ENCODE measurements at regions not wholly inside any gene's neighbourhood (a gene's known extent, or its start where the extent isn't known, plus 50 kb on each side); places are given as distances from the start of the nearest gene placed in this dataset.

DNA sequence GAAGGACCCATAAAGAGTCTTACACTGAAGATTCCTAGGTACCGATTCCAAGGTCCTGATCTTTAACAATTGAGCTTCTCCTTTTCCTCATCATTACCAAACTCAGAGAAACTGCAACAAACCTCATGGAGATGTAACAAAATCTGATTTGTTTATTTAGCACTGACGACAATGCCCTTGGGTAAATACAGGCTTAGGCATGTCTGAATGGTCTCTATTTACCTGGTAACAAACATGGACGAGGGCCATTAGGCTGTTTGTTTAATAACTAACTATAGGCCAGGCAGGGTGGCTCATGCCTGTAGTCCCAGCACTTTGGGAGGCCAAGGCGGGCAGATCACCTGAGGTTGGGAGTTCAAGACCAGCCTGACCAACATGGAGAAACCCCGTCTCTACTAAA is 333.3 kb downstream of the AGTPBP1 start:
- TF ChIP-seq, protein P1, sequence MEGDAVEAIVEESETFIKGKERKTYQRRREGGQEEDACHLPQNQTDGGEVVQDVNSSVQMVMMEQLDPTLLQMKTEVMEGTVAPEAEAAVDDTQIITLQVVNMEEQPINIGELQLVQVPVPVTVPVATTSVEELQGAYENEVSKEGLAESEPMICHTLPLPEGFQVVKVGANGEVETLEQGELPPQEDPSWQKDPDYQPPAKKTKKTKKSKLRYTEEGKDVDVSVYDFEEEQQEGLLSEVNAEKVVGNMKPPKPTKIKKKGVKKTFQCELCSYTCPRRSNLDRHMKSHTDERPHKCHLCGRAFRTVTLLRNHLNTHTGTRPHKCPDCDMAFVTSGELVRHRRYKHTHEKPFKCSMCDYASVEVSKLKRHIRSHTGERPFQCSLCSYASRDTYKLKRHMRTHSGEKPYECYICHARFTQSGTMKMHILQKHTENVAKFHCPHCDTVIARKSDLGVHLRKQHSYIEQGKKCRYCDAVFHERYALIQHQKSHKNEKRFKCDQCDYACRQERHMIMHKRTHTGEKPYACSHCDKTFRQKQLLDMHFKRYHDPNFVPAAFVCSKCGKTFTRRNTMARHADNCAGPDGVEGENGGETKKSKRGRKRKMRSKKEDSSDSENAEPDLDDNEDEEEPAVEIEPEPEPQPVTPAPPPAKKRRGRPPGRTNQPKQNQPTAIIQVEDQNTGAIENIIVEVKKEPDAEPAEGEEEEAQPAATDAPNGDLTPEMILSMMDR (IDR thresholded peaks at IDR 0.05 in 8 of 11, conservative IDR thresholded peaks at IDR 0.05 in 3 of 11): no peak
- TF ChIP-seq POLR2A (IDR thresholded peaks at IDR 0.05) (no peak), POLR2AphosphoS5 (IDR thresholded peaks at IDR 0.05) (no peak)

All from spleen (tissue), 7 donors.